Keratinocyte (primary cell): ENCODE measurements at regions not wholly inside any gene's neighbourhood (a gene's known extent, or its start where the extent isn't known, plus 50 kb on each side); places are given as distances from the start of the nearest gene placed in this dataset.
"Not testable (repeated sequence)": the region's sequence is repeated elsewhere in the genome, so short reads cannot be mapped to it uniquely, and the experiment has no call there.

Source experiments
- DNase-seq: peaks from one replicate; pipeline ENCODE4 v3.0.0-alpha.2; 2011; ENCODE audit warnings: low read depth, missing footprints, low spot score
- FAIRE-seq: peaks from 2 replicates; lab custom pipeline; 2011; peaks lifted over from hg19 to GRCh38; lab: Jason Lieb, UNC
- H2AFZ ChIP-seq: 2 replicates; pipeline ENCODE4 v1.6.0; 2012; ENCODE audit warnings: low read length, control low read depth, inconsistent platforms; ENCODE audit not compliant: control insufficient read depth
- H3K27ac ChIP-seq: 2 replicates; pipeline ENCODE4 v1.5.1; 2011; ENCODE audit warnings: low read length; ENCODE audit not compliant: control insufficient read depth, insufficient read depth
- H3K27me3 ChIP-seq: 3 replicates; pipeline ENCODE4 v1.6.0; 2011; ENCODE audit warnings: low read length; ENCODE audit not compliant: control insufficient read depth, insufficient read depth; ENCODE audit errors: extremely low read depth
- H3K36me3 ChIP-seq, 2 experiments: 2 replicates in 1 of 2; 3 replicates in 1 of 2; pipeline ENCODE4 v1.5.1; 2011; ENCODE audit warnings: low read length in 2 of 2, mild to moderate bottlenecking in 1 of 2; ENCODE audit not compliant: control insufficient read depth in 2 of 2, insufficient read depth in 2 of 2; ENCODE audit errors: extremely low read depth in 1 of 2
- H3K4me1 ChIP-seq: 3 replicates; pipeline ENCODE4 v1.5.1; 2011; ENCODE audit warnings: low read length; ENCODE audit not compliant: control insufficient read depth, insufficient read depth; ENCODE audit errors: extremely low read depth
- H3K4me2 ChIP-seq: 3 replicates; pipeline ENCODE4 v1.6.0; 2011; ENCODE audit warnings: low read depth, low read length; ENCODE audit not compliant: control insufficient read depth, insufficient read depth; ENCODE audit errors: extremely low read depth
- H3K4me3 ChIP-seq, 3 experiments: fragments of 200-600 bp in 1 of 3; sonication (generic) in 1 of 3; 2 replicates in 2 of 3; 3 replicates in 1 of 3; pipeline ENCODE4 v1.5.1; 2011 to 2016; ENCODE audit warnings: low read length in 3 of 3, mild to moderate bottlenecking in 3 of 3, control low read depth in 2 of 3, inconsistent platforms in 1 of 3, low read depth in 1 of 3, mixed read lengths in 1 of 3, mixed run types in 1 of 3, moderate library complexity in 1 of 3; ENCODE audit not compliant: control insufficient read depth in 2 of 3, insufficient read depth in 2 of 3; ENCODE audit errors: extremely low read depth in 1 of 3
- H3K79me2 ChIP-seq: 2 replicates; pipeline ENCODE4 v1.6.0; 2012; ENCODE audit warnings: low read length; ENCODE audit not compliant: control insufficient read depth, insufficient read depth
- H3K9ac ChIP-seq: 3 replicates; pipeline ENCODE4 v1.6.0; 2011; ENCODE audit warnings: low read length; ENCODE audit not compliant: control insufficient read depth, insufficient read depth; ENCODE audit errors: extremely low read depth
- H3K9me1 ChIP-seq: 3 replicates; pipeline ENCODE4 v1.6.0; 2011; ENCODE audit warnings: low read length; ENCODE audit not compliant: control insufficient read depth, insufficient read depth; ENCODE audit errors: extremely low read depth
- H3K9me3 ChIP-seq: 2 replicates; pipeline ENCODE4 v1.5.1; 2012; ENCODE audit warnings: low read depth, low read length; ENCODE audit not compliant: control insufficient read depth
- H4K20me1 ChIP-seq: 3 replicates; pipeline ENCODE4 v1.6.0; 2011; ENCODE audit warnings: low read length; ENCODE audit not compliant: control insufficient read depth, insufficient read depth; ENCODE audit errors: extremely low read depth
- CTCF ChIP-seq, 3 experiments: IDR thresholded peaks in 1 of 3; conservative IDR thresholded peaks in 1 of 3; optimal IDR thresholded peaks in 1 of 3; 2 replicates in 2 of 3; 3 replicates in 1 of 3; pipeline versions ENCODE3 to v1.5.1; 2011; ENCODE audit warnings: low read length in 3 of 3, mild to moderate bottlenecking in 3 of 3, moderate library complexity in 2 of 3, control low read depth in 1 of 3, inconsistent platforms in 1 of 3; ENCODE audit not compliant: insufficient read depth in 2 of 3; ENCODE audit errors: extremely low read depth in 1 of 3
- EZH2 ChIP-seq: IDR thresholded peaks from one replicate; pipeline ENCODE4 v1.6.1; 2012; ENCODE audit warnings: inconsistent platforms, mild to moderate bottlenecking, low read length, moderate library complexity
- dilution Hi-C: fragments of 300-500 bp; cut with MboI; formaldehyde crosslinking; loops from one replicate; pipeline ENCODE4 v1.7.0; 2020; ENCODE audit warnings: low sequenced_read_pairs; ENCODE audit not compliant: extremely low pct_ligation_motif_present

DNA sequence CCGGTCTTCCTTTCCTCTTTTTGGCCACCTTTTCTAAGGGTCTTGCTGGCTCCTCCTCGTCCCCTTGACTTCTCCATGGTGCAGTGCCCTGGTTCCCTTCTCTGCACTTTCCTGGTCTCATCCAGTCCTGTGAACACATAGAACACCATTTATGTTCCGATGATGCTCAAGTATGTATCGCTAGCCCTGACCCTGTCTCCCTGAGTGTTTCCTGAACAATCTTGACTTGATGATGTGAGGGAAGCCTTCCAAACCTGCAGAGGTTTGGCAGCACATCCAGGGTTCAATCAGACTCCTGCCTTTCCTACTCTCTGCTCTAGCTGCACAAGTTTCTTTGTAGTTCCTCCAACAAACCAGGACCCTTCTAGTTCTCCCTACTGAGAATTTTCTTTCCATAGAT lies 132.1 kb downstream of the RGPD3 start:
- no peaks in the 10 kb centered on the region for H3K79me2 ChIP-seq
- H3K9me1 ChIP-seq = no peaks in the 10 kb centered on the region
- H3K4me2 ChIP-seq = no peak overlapping the region
- H3K4me3 ChIP-seq = no peak overlapping the region
- FAIRE-seq = no peak
- H3K9me3 ChIP-seq = no peaks in the 10 kb centered on the region
- H3K4me1 ChIP-seq = no peaks in the 10 kb centered on the region
- DNase-seq = no peak
- no peak overlapping the region for H3K27ac ChIP-seq
- no peak overlapping the region for H3K9ac ChIP-seq
- H3K36me3 ChIP-seq = no peaks in the 10 kb centered on the region
- H3K27me3 ChIP-seq = no peaks in the 10 kb centered on the region
- dilution Hi-C loops = no loop called here
- no peak overlapping the region for H2AFZ ChIP-seq
- TF ChIP-seq EZH2 = no peak
- no peak for TF ChIP-seq CTCF (optimal IDR thresholded peaks at IDR 0.05 in 1 of 3, IDR thresholded peaks at IDR 0.05 in 1 of 3, conservative IDR thresholded peaks at IDR 0.05 in 1 of 3; ENCODE audit: extremely low read depth in 1 of 3, insufficient read depth in 2 of 3, low read length in 3 of 3)
- no peaks in the 10 kb centered on the region for H4K20me1 ChIP-seq

GRCh38 chr2:106334802-106335201 lies 133.4 kb downstream of the RGPD3 start:
- Histone ChIP-seq H3K4me2 (no peak overlapping the region), H3K36me3 (no peaks in the 10 kb centered on the region), H2AFZ (no peak overlapping the region), H3K4me3 (no peak overlapping the region), H3K79me2 (no peaks in the 10 kb centered on the region), H4K20me1 (no peaks in the 10 kb centered on the region), H3K27ac (no peak overlapping the region), H3K27me3 (no peaks in the 10 kb centered on the region), H3K4me1 (no peaks in the 10 kb centered on the region), H3K9me3 (no peaks in the 10 kb centered on the region), H3K9me1 (no peaks in the 10 kb centered on the region), H3K9ac (no peak overlapping the region)
- TF ChIP-seq EZH2 (no peak), CTCF (optimal IDR thresholded peaks at IDR 0.05 in 1 of 3, IDR thresholded peaks at IDR 0.05 in 1 of 3, conservative IDR thresholded peaks at IDR 0.05 in 1 of 3; ENCODE audit: extremely low read depth in 1 of 3, insufficient read depth in 2 of 3, low read length in 3 of 3) (no peak)
- DNase-seq (no peak), FAIRE-seq (no peak)
- dilution Hi-C loops = no loop called here

- dilution Hi-C loops, DNase-seq, H3K9ac ChIP-seq, H3K27ac ChIP-seq, H3K9me3 ChIP-seq, H3K27me3 ChIP-seq, FAIRE-seq, H3K4me2 ChIP-seq, H3K9me1 ChIP-seq, H3K4me1 ChIP-seq, H3K4me3 ChIP-seq, H4K20me1 ChIP-seq, H3K36me3 ChIP-seq, H3K79me2 ChIP-seq, H2AFZ ChIP-seq: not testable (repeated sequence)
These were observed 134.8 kb downstream of the RGPD3 start for GRCh38 chr2:106333253-106333873.
